ENCODE measurements at regions not wholly inside any gene's neighbourhood (a gene's known extent, or its start where the extent isn't known, plus 50 kb on each side); places are given as distances from the start of the nearest gene placed in this dataset.

- WGBS = 21% methylated on average over 40 of the region's 40 CpGs
These were observed 51.2 kb upstream of the GGTA1 start for GRCh38 chr9:121550569-121551512.

More at GRCh38 chr9:121550569-121551512, 51.2 kb upstream of the GGTA1 start:
- Histone ChIP-seq H3K27ac (ENCODE audit: low read depth in 1 of 2, low read length in 2 of 2) (no peak overlapping the region), H3K9me3 (ENCODE audit: control insufficient read depth in 4 of 4, low read length in 3 of 4) (no peaks in the 10 kb centered on the region), H3K4me3 (ENCODE audit: low read depth in 1 of 3, low read length in 3 of 3) (peak overlapping the region in 1 of 3 donors; percentile 13), H3K36me3 (ENCODE audit: control insufficient read depth in 4 of 4, insufficient read depth in 3 of 4, low read depth in 1 of 4, low read length in 3 of 4) (no peaks in the 10 kb centered on the region), H3K27me3 (ENCODE audit: control insufficient read depth in 4 of 4, insufficient read depth in 4 of 4, low read length in 3 of 4) (no peaks in the 10 kb centered on the region), H3K4me1 (ENCODE audit: control insufficient read depth in 4 of 4, insufficient read depth in 4 of 4, low read length in 3 of 4) (peaks cover 0 to 7% (median 2%) of the 10 kb centered on the region in 4 donors), H3K9ac (ENCODE audit: low read depth in 1 of 2, low read length in 2 of 2) (no peak overlapping the region)
- peak; percentile 86 for DNase-seq (ENCODE audit: low spot score)
- TF ChIP-seq TAF1 (conservative IDR thresholded peaks at IDR 0.05) (no peak), YY1 (IDR thresholded peaks at IDR 0.05) (no peak), HNF4A (conservative IDR thresholded peaks at IDR 0.05) (no peak), JUND (IDR thresholded peaks at IDR 0.05) (no peak), MAX (IDR thresholded peaks at IDR 0.05) (no peak), RAD21 (IDR thresholded peaks at IDR 0.05) (peak; percentile 83 to 93), NR2F2 (IDR thresholded peaks at IDR 0.05) (no peak), FOXA1 (IDR thresholded peaks at IDR 0.05) (no peak), CTCF (IDR thresholded peaks at IDR 0.05; ENCODE audit: low read depth, low read length, missing input control) (peak; percentile 72), GABPA (IDR thresholded peaks at IDR 0.05 in 1 of 2, conservative IDR thresholded peaks at IDR 0.05 in 1 of 2) (no peak)
- TF ChIP-seq, protein P1, sequence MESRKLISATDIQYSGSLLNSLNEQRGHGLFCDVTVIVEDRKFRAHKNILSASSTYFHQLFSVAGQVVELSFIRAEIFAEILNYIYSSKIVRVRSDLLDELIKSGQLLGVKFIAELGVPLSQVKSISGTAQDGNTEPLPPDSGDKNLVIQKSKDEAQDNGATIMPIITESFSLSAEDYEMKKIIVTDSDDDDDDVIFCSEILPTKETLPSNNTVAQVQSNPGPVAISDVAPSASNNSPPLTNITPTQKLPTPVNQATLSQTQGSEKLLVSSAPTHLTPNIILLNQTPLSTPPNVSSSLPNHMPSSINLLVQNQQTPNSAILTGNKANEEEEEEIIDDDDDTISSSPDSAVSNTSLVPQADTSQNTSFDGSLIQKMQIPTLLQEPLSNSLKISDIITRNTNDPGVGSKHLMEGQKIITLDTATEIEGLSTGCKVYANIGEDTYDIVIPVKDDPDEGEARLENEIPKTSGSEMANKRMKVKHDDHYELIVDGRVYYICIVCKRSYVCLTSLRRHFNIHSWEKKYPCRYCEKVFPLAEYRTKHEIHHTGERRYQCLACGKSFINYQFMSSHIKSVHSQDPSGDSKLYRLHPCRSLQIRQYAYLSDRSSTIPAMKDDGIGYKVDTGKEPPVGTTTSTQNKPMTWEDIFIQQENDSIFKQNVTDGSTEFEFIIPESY (IDR thresholded peaks at IDR 0.05) = no peak
- TF ChIP-seq, protein P2, sequence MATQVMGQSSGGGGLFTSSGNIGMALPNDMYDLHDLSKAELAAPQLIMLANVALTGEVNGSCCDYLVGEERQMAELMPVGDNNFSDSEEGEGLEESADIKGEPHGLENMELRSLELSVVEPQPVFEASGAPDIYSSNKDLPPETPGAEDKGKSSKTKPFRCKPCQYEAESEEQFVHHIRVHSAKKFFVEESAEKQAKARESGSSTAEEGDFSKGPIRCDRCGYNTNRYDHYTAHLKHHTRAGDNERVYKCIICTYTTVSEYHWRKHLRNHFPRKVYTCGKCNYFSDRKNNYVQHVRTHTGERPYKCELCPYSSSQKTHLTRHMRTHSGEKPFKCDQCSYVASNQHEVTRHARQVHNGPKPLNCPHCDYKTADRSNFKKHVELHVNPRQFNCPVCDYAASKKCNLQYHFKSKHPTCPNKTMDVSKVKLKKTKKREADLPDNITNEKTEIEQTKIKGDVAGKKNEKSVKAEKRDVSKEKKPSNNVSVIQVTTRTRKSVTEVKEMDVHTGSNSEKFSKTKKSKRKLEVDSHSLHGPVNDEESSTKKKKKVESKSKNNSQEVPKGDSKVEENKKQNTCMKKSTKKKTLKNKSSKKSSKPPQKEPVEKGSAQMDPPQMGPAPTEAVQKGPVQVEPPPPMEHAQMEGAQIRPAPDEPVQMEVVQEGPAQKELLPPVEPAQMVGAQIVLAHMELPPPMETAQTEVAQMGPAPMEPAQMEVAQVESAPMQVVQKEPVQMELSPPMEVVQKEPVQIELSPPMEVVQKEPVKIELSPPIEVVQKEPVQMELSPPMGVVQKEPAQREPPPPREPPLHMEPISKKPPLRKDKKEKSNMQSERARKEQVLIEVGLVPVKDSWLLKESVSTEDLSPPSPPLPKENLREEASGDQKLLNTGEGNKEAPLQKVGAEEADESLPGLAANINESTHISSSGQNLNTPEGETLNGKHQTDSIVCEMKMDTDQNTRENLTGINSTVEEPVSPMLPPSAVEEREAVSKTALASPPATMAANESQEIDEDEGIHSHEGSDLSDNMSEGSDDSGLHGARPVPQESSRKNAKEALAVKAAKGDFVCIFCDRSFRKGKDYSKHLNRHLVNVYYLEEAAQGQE (IDR thresholded peaks at IDR 0.05) = no peak
- TF ChIP-seq, protein P3, sequence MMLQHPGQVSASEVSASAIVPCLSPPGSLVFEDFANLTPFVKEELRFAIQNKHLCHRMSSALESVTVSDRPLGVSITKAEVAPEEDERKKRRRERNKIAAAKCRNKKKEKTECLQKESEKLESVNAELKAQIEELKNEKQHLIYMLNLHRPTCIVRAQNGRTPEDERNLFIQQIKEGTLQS (IDR thresholded peaks at IDR 0.05) = no peak

All from liver (tissue), 8 donors.